Endothelial cell (in vitro differentiated cells): ENCODE measurements at regions not wholly inside any gene's neighbourhood (a gene's known extent, or its start where the extent isn't known, plus 50 kb on each side); places are given as distances from the start of the nearest gene placed in this dataset.

ENCODE experiments used
- DNase-seq: peaks from one replicate; pipeline ENCODE4 v3.0.0; 2021; ENCODE audit warnings: low spot score
- H3K27ac Mint-ChIP-seq: one replicate; pipeline ENCODE4 v1.8.0; 2021; ENCODE audit warnings: mixed read lengths, inconsistent platforms; ENCODE audit not compliant: unreplicated experiment
- H3K27me3 Mint-ChIP-seq: one replicate; pipeline ENCODE4 v1.8.0; 2021; ENCODE audit warnings: mild to moderate bottlenecking, moderate library complexity, mixed read lengths, inconsistent platforms; ENCODE audit not compliant: unreplicated experiment
- H3K36me3 Mint-ChIP-seq: one replicate; pipeline ENCODE4 v1.8.0; 2021; ENCODE audit warnings: mild to moderate bottlenecking, low read depth, mixed read lengths, inconsistent platforms; ENCODE audit not compliant: unreplicated experiment
- H3K4me1 Mint-ChIP-seq: one replicate; pipeline ENCODE4 v1.8.0; 2021; ENCODE audit warnings: mild to moderate bottlenecking, mixed read lengths, inconsistent platforms; ENCODE audit not compliant: unreplicated experiment
- H3K4me3 Mint-ChIP-seq: one replicate; pipeline ENCODE4 v1.8.0; 2021; ENCODE audit warnings: mild to moderate bottlenecking, mixed read lengths, inconsistent platforms; ENCODE audit not compliant: unreplicated experiment
- H3K9me3 Mint-ChIP-seq: one replicate; pipeline ENCODE4 v1.8.0; 2021; ENCODE audit warnings: mixed read lengths, inconsistent platforms; ENCODE audit not compliant: unreplicated experiment
- TF ChIP-seq, protein P1 (sequence below): fragments of 200-600 bp; sonication (generic); IDR thresholded peaks from one replicate; pipeline ENCODE4 v1.5.0; 2021; ENCODE audit warnings: antibody characterized with exemption; ENCODE audit not compliant: unreplicated experiment

DNA sequence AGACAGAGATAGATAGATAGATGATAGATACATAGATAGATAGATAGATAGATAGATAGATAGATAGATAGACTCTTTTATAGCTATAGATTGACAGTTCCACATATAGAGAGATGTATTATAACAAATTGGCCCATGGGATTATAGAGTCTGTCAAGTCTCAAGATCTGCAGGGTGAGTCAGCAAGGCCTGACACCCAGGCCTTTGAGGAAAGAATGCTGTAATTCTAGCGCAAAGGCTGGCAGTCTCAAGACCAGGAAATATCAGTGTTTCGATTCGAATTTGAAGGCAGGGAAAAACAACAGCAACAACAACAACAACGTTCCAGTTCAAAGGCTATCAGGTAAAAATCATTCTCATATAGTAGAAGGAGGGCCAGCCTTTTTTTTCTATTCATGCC is 339.2 kb upstream of the CDH9 start:
- TF ChIP-seq, protein P1, sequence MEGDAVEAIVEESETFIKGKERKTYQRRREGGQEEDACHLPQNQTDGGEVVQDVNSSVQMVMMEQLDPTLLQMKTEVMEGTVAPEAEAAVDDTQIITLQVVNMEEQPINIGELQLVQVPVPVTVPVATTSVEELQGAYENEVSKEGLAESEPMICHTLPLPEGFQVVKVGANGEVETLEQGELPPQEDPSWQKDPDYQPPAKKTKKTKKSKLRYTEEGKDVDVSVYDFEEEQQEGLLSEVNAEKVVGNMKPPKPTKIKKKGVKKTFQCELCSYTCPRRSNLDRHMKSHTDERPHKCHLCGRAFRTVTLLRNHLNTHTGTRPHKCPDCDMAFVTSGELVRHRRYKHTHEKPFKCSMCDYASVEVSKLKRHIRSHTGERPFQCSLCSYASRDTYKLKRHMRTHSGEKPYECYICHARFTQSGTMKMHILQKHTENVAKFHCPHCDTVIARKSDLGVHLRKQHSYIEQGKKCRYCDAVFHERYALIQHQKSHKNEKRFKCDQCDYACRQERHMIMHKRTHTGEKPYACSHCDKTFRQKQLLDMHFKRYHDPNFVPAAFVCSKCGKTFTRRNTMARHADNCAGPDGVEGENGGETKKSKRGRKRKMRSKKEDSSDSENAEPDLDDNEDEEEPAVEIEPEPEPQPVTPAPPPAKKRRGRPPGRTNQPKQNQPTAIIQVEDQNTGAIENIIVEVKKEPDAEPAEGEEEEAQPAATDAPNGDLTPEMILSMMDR: no peak
- Mint-ChIP-seq H3K9me3 (no peaks in the 10 kb centered on the region), H3K36me3 (no peaks in the 10 kb centered on the region), H3K4me3 (no peak overlapping the region), H3K4me1 (no peaks in the 10 kb centered on the region), H3K27ac (no peak overlapping the region), H3K27me3 (no peaks in the 10 kb centered on the region)
- no peak for DNase-seq

- TF ChIP-seq, protein P1: no peak
- Mint-ChIP-seq H3K27me3 (no peaks in the 10 kb centered on the region), H3K36me3 (no peaks in the 10 kb centered on the region), H3K27ac (no peak overlapping the region), H3K4me1 (no peaks in the 10 kb centered on the region), H3K9me3 (no peaks in the 10 kb centered on the region), H3K4me3 (no peak overlapping the region)
- no peak for DNase-seq
These were observed 315.6 kb upstream of the CDH9 start for GRCh38 chr5:27353970-27354369.

GRCh38 chr5:27353540-27353939 is 315.2 kb upstream of the CDH9 start:
- Mint-ChIP-seq H3K27ac (no peak overlapping the region), H3K4me3 (no peak overlapping the region), H3K36me3 (no peaks in the 10 kb centered on the region), H3K9me3 (no peaks in the 10 kb centered on the region), H3K4me1 (no peaks in the 10 kb centered on the region), H3K27me3 (no peaks in the 10 kb centered on the region)
- DNase-seq: no peak
- TF ChIP-seq, protein P1: no peak

GRCh38 chr5:27341342-27341741 is 303.0 kb upstream of the CDH9 start:
- H3K36me3 Mint-ChIP-seq: no peaks in the 10 kb centered on the region
- TF ChIP-seq, protein P1: no peak
- no peak overlapping the region for H3K4me3 Mint-ChIP-seq
- no peak overlapping the region for H3K27ac Mint-ChIP-seq
- no peaks in the 10 kb centered on the region for H3K9me3 Mint-ChIP-seq
- H3K4me1 Mint-ChIP-seq: no peaks in the 10 kb centered on the region
- H3K27me3 Mint-ChIP-seq: no peaks in the 10 kb centered on the region
- DNase-seq: no peak

- Mint-ChIP-seq H3K4me1 (no peaks in the 10 kb centered on the region), H3K4me3 (no peak overlapping the region), H3K27ac (no peak overlapping the region), H3K27me3 (no peaks in the 10 kb centered on the region), H3K36me3 (no peaks in the 10 kb centered on the region), H3K9me3 (no peaks in the 10 kb centered on the region)
- no peak for DNase-seq
- TF ChIP-seq, protein P1: no peak
These were observed 298.4 kb upstream of the CDH9 start for GRCh38 chr5:27336817-27337216.
